ENCODE measurements at regions not wholly inside any gene's neighbourhood (a gene's known extent, or its start where the extent isn't known, plus 50 kb on each side); places are given as distances from the start of the nearest gene placed in this dataset.

- H2AFZ ChIP-seq (ENCODE audit: low read length), result no peak overlapping the region
- H3K9ac ChIP-seq (ENCODE audit: low read length), result no peak overlapping the region
Observed at GRCh38 chr9:80547613-80548012, 975.8 kb downstream of the TLE4 start.

GRCh38 chr9:80540387-80540786 lies 968.6 kb downstream of the TLE4 start:
- no peak overlapping the region for H3K4me2 ChIP-seq (ENCODE audit: low read depth, low read length)
- no peaks in the 10 kb centered on the region for H3K36me3 ChIP-seq (replicated peaks; ENCODE audit: insufficient read depth, low read length)
- H2AFZ ChIP-seq (ENCODE audit: low read length), result no peak overlapping the region
- no peaks in the 10 kb centered on the region for H3K9me2 ChIP-seq (replicated peaks; ENCODE audit: insufficient read depth, low read length)
- TF ChIP-seq EZH2 (optimal IDR thresholded peaks at IDR 0.05; ENCODE audit: low read depth, low read length) (no peak), CTCF (IDR thresholded peaks at IDR 0.05; ENCODE audit: low read length) (no peak)
- H3K9ac ChIP-seq (ENCODE audit: low read length), result no peak overlapping the region
- H3K79me2 ChIP-seq (ENCODE audit: low read length), result no peaks in the 10 kb centered on the region
- no peaks in the 10 kb centered on the region for H3K4me1 ChIP-seq (ENCODE audit: low read length)
- H4K20me1 ChIP-seq (ENCODE audit: insufficient read depth, low read length), result no peaks in the 10 kb centered on the region
- no peak overlapping the region for H3K27ac ChIP-seq (ENCODE audit: low read length)
- no peaks in the 10 kb centered on the region for H3K27me3 ChIP-seq (replicated peaks; ENCODE audit: insufficient read depth, low read length)
- H3K9me3 ChIP-seq (replicated peaks; ENCODE audit: insufficient read depth, low read length), result no peaks in the 10 kb centered on the region
- no peak overlapping the region for H3K4me3 ChIP-seq (ENCODE audit: low read length)
- DNase-seq, result no peak
- no peaks in the 10 kb centered on the region for H3F3A ChIP-seq (ENCODE audit: insufficient read depth, low read length)

More at GRCh38 chr9:80547613-80548012, 975.8 kb downstream of the TLE4 start:
- DNase-seq, result no peak
- Histone ChIP-seq H3K9me3 (replicated peaks; ENCODE audit: insufficient read depth, low read length) (no peaks in the 10 kb centered on the region), H3K4me3 (ENCODE audit: low read length) (no peak overlapping the region), H3K4me2 (ENCODE audit: low read depth, low read length) (no peak overlapping the region), H3K36me3 (replicated peaks; ENCODE audit: insufficient read depth, low read length) (no peaks in the 10 kb centered on the region), H3K9me2 (replicated peaks; ENCODE audit: insufficient read depth, low read length) (no peaks in the 10 kb centered on the region), H3K27me3 (replicated peaks; ENCODE audit: insufficient read depth, low read length) (no peaks in the 10 kb centered on the region), H4K20me1 (ENCODE audit: insufficient read depth, low read length) (no peaks in the 10 kb centered on the region), H3K79me2 (ENCODE audit: low read length) (no peaks in the 10 kb centered on the region), H3F3A (ENCODE audit: insufficient read depth, low read length) (no peaks in the 10 kb centered on the region), H3K4me1 (ENCODE audit: low read length) (no peaks in the 10 kb centered on the region), H3K27ac (ENCODE audit: low read length) (no peak overlapping the region)
- TF ChIP-seq EZH2phosphoT487 (IDR thresholded peaks at IDR 0.05; ENCODE audit: low read length) (no peak), CTCF (IDR thresholded peaks at IDR 0.05; ENCODE audit: low read length) (no peak), EZH2 (optimal IDR thresholded peaks at IDR 0.05; ENCODE audit: low read depth, low read length) (no peak)

- TF ChIP-seq EZH2 (optimal IDR thresholded peaks at IDR 0.05; ENCODE audit: low read depth, low read length) (no peak), CTCF (IDR thresholded peaks at IDR 0.05; ENCODE audit: low read length) (no peak), EZH2phosphoT487 (IDR thresholded peaks at IDR 0.05; ENCODE audit: low read length) (no peak)
- Histone ChIP-seq H3K36me3 (replicated peaks; ENCODE audit: insufficient read depth, low read length) (no peaks in the 10 kb centered on the region), H3K4me1 (ENCODE audit: low read length) (no peaks in the 10 kb centered on the region), H3K4me3 (ENCODE audit: low read length) (no peak overlapping the region), H3K4me2 (ENCODE audit: low read depth, low read length) (no peak overlapping the region), H3K9me2 (replicated peaks; ENCODE audit: insufficient read depth, low read length) (no peaks in the 10 kb centered on the region), H3K9me3 (replicated peaks; ENCODE audit: insufficient read depth, low read length) (no peaks in the 10 kb centered on the region), H2AFZ (ENCODE audit: low read length) (no peak overlapping the region), H3K27ac (ENCODE audit: low read length) (no peak overlapping the region), H3K79me2 (ENCODE audit: low read length) (no peaks in the 10 kb centered on the region), H4K20me1 (ENCODE audit: insufficient read depth, low read length) (no peaks in the 10 kb centered on the region), H3K27me3 (replicated peaks; ENCODE audit: insufficient read depth, low read length) (no peaks in the 10 kb centered on the region), H3F3A (ENCODE audit: insufficient read depth, low read length) (no peaks in the 10 kb centered on the region), H3K9ac (ENCODE audit: low read length) (no peak overlapping the region)
- no peak for DNase-seq
Observed at GRCh38 chr9:80538976-80539375, 967.2 kb downstream of the TLE4 start.
